GM12872 (cell line): ENCODE measurements at regions not wholly inside any gene's neighbourhood (a gene's known extent, or its start where the extent isn't known, plus 50 kb on each side); places are given as distances from the start of the nearest gene placed in this dataset.

Source experiments
- TF ChIP-seq, protein P1 (sequence below): IDR thresholded peaks from 3 replicates; pipeline ENCODE4 v1.5.1; 2011; ENCODE audit warnings: low read depth, mild to moderate bottlenecking, low read length, moderate library complexity; ENCODE audit not compliant: insufficient read depth

GRCh38 chr7:8831376-8831775 lies 398.0 kb downstream of the NXPH1 start:
- TF ChIP-seq, protein P1, sequence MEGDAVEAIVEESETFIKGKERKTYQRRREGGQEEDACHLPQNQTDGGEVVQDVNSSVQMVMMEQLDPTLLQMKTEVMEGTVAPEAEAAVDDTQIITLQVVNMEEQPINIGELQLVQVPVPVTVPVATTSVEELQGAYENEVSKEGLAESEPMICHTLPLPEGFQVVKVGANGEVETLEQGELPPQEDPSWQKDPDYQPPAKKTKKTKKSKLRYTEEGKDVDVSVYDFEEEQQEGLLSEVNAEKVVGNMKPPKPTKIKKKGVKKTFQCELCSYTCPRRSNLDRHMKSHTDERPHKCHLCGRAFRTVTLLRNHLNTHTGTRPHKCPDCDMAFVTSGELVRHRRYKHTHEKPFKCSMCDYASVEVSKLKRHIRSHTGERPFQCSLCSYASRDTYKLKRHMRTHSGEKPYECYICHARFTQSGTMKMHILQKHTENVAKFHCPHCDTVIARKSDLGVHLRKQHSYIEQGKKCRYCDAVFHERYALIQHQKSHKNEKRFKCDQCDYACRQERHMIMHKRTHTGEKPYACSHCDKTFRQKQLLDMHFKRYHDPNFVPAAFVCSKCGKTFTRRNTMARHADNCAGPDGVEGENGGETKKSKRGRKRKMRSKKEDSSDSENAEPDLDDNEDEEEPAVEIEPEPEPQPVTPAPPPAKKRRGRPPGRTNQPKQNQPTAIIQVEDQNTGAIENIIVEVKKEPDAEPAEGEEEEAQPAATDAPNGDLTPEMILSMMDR = no peak

GRCh38 chr7:8833355-8833754 lies 399.9 kb downstream of the NXPH1 start:
- TF ChIP-seq, protein P1 = no peak

DNA sequence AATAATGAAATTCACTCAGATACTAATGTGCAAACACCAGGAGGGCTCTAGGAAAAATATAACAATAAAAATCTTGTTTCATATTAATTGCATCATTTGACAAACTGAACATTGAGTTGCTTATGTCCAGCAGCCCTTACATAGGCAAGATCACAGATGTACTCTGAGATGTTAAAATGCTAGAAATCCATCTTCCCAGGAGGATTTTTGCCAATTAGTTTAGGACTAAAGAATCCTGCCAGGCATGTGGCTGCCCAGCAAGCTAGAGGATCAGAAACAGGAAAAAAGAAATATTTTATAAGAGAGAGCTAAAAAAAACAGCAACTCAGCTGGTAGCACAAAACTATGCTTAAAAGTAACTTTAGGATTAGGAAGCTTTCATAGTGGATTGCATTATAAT lies 407.8 kb downstream of the NXPH1 start:
- TF ChIP-seq, protein P1 = no peak

GRCh38 chr7:8871716-8872115 lies 438.3 kb downstream of the NXPH1 start:
- TF ChIP-seq, protein P1 = no peak

- TF ChIP-seq, protein P1 = no peak
Observed at GRCh38 chr7:8881916-8882315, 448.5 kb downstream of the NXPH1 start.

GRCh38 chr7:8885480-8886000 lies 452.1 kb downstream of the NXPH1 start:
- TF ChIP-seq, protein P1 = no peak

DNA sequence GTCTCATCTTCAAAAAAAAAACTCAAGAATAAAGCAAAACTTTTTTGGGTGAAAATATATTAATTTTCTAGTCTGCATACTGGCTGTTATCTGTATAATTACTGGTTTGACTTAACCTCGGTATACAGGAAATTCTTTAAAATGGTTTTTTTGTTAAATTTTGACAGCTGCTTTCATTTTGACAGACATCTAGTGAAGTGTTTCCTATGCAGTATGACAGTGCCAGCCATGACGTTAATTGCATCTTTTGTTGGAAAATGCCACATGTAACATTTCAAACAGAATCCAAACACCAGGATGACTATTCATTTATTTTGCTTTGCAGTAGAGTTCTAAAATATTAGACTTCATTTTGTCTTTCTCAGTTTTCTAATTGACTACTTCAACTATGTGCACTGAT lies 460.4 kb downstream of the NXPH1 start:
- TF ChIP-seq, protein P1 = no peak

GRCh38 chr7:8906396-8907075 lies 473.1 kb downstream of the NXPH1 start:
- TF ChIP-seq, protein P1 = no peak
